OCI-LY3 (cell line): ENCODE measurements at regions not wholly inside any gene's neighbourhood (a gene's known extent, or its start where the extent isn't known, plus 50 kb on each side); places are given as distances from the start of the nearest gene placed in this dataset.

Experiments used
- EZH2phosphoT487 ChIP-seq: fragments of 200-600 bp; shearing (Covaris generic); IDR thresholded peaks from 2 replicates; pipeline ENCODE4 v1.6.1; 2018; ENCODE audit warnings: antibody characterized with exemption, mixed run types, low read depth
- TF ChIP-seq, protein P1 (sequence below): fragments of 200-600, 300-600 bp; sonication (generic); IDR thresholded peaks from 2 replicates; pipeline ENCODE4 v1.5.1; 2014; ENCODE audit warnings: antibody characterized with exemption, low read length, low read depth

- TF ChIP-seq, protein P1, sequence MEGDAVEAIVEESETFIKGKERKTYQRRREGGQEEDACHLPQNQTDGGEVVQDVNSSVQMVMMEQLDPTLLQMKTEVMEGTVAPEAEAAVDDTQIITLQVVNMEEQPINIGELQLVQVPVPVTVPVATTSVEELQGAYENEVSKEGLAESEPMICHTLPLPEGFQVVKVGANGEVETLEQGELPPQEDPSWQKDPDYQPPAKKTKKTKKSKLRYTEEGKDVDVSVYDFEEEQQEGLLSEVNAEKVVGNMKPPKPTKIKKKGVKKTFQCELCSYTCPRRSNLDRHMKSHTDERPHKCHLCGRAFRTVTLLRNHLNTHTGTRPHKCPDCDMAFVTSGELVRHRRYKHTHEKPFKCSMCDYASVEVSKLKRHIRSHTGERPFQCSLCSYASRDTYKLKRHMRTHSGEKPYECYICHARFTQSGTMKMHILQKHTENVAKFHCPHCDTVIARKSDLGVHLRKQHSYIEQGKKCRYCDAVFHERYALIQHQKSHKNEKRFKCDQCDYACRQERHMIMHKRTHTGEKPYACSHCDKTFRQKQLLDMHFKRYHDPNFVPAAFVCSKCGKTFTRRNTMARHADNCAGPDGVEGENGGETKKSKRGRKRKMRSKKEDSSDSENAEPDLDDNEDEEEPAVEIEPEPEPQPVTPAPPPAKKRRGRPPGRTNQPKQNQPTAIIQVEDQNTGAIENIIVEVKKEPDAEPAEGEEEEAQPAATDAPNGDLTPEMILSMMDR = no peak
- no peak for TF ChIP-seq EZH2phosphoT487
These were observed 202.8 kb upstream of the COPS8 start for GRCh38 chr2:236882930-236883329.
